Activated CD8-positive, alpha-beta memory T cell treated with anti-CD3 and anti-CD28 coated beads for 48 hours (primary cell): ENCODE measurements at regions not wholly inside any gene's neighbourhood (a gene's known extent, or its start where the extent isn't known, plus 50 kb on each side); places are given as distances from the start of the nearest gene placed in this dataset.

Experiments used
- DNase-seq, 3 experiments: peaks; one replicate each; pipeline ENCODE4 v3.0.0-alpha.2; 2020; ENCODE audit warnings: low read depth in 2 of 3, low spot score in 2 of 3

GRCh38 chr1:22284906-22285548 lies 142.1 kb upstream of the WNT4 start:
- no peak for DNase-seq

GRCh38 chr1:22285549-22286396 lies 142.9 kb upstream of the WNT4 start:
- DNase-seq, result no peak

GRCh38 chr1:22286491-22286890 lies 143.6 kb upstream of the WNT4 start:
- no peak for DNase-seq

GRCh38 chr1:22287273-22287672 lies 144.4 kb upstream of the WNT4 start:
- DNase-seq, result no peak

GRCh38 chr1:22287946-22288520 lies 145.1 kb upstream of the WNT4 start:
- DNase-seq, result no peak

GRCh38 chr1:22288593-22289241 lies 145.8 kb upstream of the WNT4 start:
- DNase-seq, result no peak

- no peak for DNase-seq
Observed at GRCh38 chr1:22289307-22289995, 146.6 kb upstream of the WNT4 start.

GRCh38 chr1:22290157-22290556 lies 147.3 kb upstream of the WNT4 start:
- no peak for DNase-seq

- no peak for DNase-seq
Observed at GRCh38 chr1:22290611-22291010, 147.7 kb upstream of the WNT4 start.

GRCh38 chr1:22291057-22291456 lies 148.2 kb upstream of the WNT4 start:
- DNase-seq, result no peak

- no peak for DNase-seq
Observed at GRCh38 chr1:22291494-22291893, 148.6 kb upstream of the WNT4 start.

GRCh38 chr1:22292011-22292788 lies 149.3 kb upstream of the WNT4 start:
- DNase-seq, result no peak

- no peak for DNase-seq
Observed at GRCh38 chr1:22295396-22295795, 152.5 kb upstream of the WNT4 start.

- DNase-seq, result no peak
Observed at GRCh38 chr1:22295856-22296255, 153.0 kb upstream of the WNT4 start.

- no peak for DNase-seq
Observed at GRCh38 chr1:22296701-22297591, 154.0 kb upstream of the WNT4 start.

- DNase-seq, result no peak
Observed at GRCh38 chr1:22297999-22298398, 153.7 kb upstream of the ZBTB40 start.

- DNase-seq, result no peak
Observed at GRCh38 chr1:22303816-22304215, 147.8 kb upstream of the ZBTB40 start.

GRCh38 chr1:22309572-22309971 lies 142.1 kb upstream of the ZBTB40 start:
- DNase-seq, result no peak

GRCh38 chr1:22311461-22311860 lies 140.2 kb upstream of the ZBTB40 start:
- DNase-seq, result no peak
